ENCODE measurements at regions not wholly inside any gene's neighbourhood (a gene's known extent, or its start where the extent isn't known, plus 50 kb on each side); places are given as distances from the start of the nearest gene placed in this dataset.

- DNase-seq: no peak
Observed at GRCh38 chr6:44682987-44683779, 295.7 kb downstream of the CDC5L start.

- no peak for DNase-seq
Observed at GRCh38 chr6:44685213-44685612, 297.7 kb downstream of the CDC5L start.

- DNase-seq: no peak
Observed at GRCh38 chr6:44696099-44696498, 308.6 kb downstream of the CDC5L start.

GRCh38 chr6:44696686-44697085 is 309.2 kb downstream of the CDC5L start:
- DNase-seq: no peak

- no peak for DNase-seq
Observed at GRCh38 chr6:44697327-44697726, 309.8 kb downstream of the CDC5L start.

GRCh38 chr6:44698602-44699001 is 311.1 kb downstream of the CDC5L start:
- DNase-seq: no peak

GRCh38 chr6:44699082-44699481 is 311.6 kb downstream of the CDC5L start:
- DNase-seq: no peak

- DNase-seq: no peak
Observed at GRCh38 chr6:44699851-44700250, 312.3 kb downstream of the CDC5L start.

GRCh38 chr6:44700422-44700821 is 312.9 kb downstream of the CDC5L start:
- DNase-seq: no peak

- DNase-seq: no peak
Observed at GRCh38 chr6:44701038-44701636, 313.6 kb downstream of the CDC5L start.

GRCh38 chr6:44701637-44702101 is 314.2 kb downstream of the CDC5L start:
- no peak for DNase-seq

GRCh38 chr6:44702292-44702691 is 314.8 kb downstream of the CDC5L start:
- DNase-seq: no peak

- DNase-seq: no peak
Observed at GRCh38 chr6:44704240-44705150, 317.0 kb downstream of the CDC5L start.

- DNase-seq: no peak
Observed at GRCh38 chr6:44705596-44705995, 318.1 kb downstream of the CDC5L start.

- no peak for DNase-seq
Observed at GRCh38 chr6:44706011-44706410, 318.5 kb downstream of the CDC5L start.

GRCh38 chr6:44708208-44708607 is 320.7 kb downstream of the CDC5L start:
- DNase-seq: no peak

- no peak for DNase-seq
Observed at GRCh38 chr6:44712353-44713111, 325.0 kb downstream of the CDC5L start.

- no peak for DNase-seq
Observed at GRCh38 chr6:44715188-44715587, 327.7 kb downstream of the CDC5L start.

GRCh38 chr6:44715925-44716324 is 328.4 kb downstream of the CDC5L start:
- DNase-seq: no peak

GRCh38 chr6:44717431-44717830 is 329.9 kb downstream of the CDC5L start:
- DNase-seq: no peak

- DNase-seq: no peak
Observed at GRCh38 chr6:44721954-44722578, 334.6 kb downstream of the CDC5L start.

- no peak for DNase-seq
Observed at GRCh38 chr6:44722736-44723135, 335.2 kb downstream of the CDC5L start.

Measured in SIG-M5 (cell line).